Heart left ventricle (tissue), 16 donors: ENCODE measurements at regions not wholly inside any gene's neighbourhood (a gene's known extent, or its start where the extent isn't known, plus 50 kb on each side); places are given as distances from the start of the nearest gene placed in this dataset.

Source experiments
- ATAC-seq, 4 donors: fragments of 200-7000 bp; cut with Tn5 transposase; one replicate each; pipeline ENCODE4 v1.9.1; 2020 to 2022; ENCODE audit warnings: moderate library complexity in 4 of 4, mild to moderate bottlenecking in 3 of 4, moderate number of reproducible peaks in 1 of 4
- DNase-seq, 5 donors: peaks; one replicate each; pipeline ENCODE4 v3.0.0-alpha.2; 2020
- H3K27ac ChIP-seq, 12 donors: fragments of 200-600 bp; sonication (generic) in 4 of 12; one replicate each; pipeline versions ENCODE4 v1.5.0 to v1.8.0; 2016 to 2022; ENCODE audit warnings: mild to moderate bottlenecking in 2 of 12
- H3K27me3 ChIP-seq, 9 donors: fragments of 200-600 bp; sonication (generic) in 2 of 9; one replicate each; pipeline versions ENCODE4 v1.5.1 to v1.8.0; 2016 to 2022; ENCODE audit warnings: mild to moderate bottlenecking in 3 of 9
- H3K36me3 ChIP-seq, 9 donors: fragments of 200-600 bp; sonication (generic) in 2 of 9; one replicate each; pipeline versions ENCODE4 v1.5.0 to v1.8.0; 2018 to 2022; ENCODE audit warnings: mild to moderate bottlenecking in 2 of 9
- H3K4me1 ChIP-seq, 12 donors: fragments of 200-600 bp; sonication (generic) in 4 of 12; one replicate each; pipeline versions ENCODE4 v1.5.0 to v1.8.0; 2016 to 2022; ENCODE audit warnings: mild to moderate bottlenecking in 3 of 12
- H3K4me3 ChIP-seq, 12 donors: fragments of 200-600 bp; sonication (generic) in 4 of 12; one replicate each; pipeline versions ENCODE4 v1.5.0 to v1.8.0; 2017 to 2022; ENCODE audit warnings: mild to moderate bottlenecking in 9 of 12, moderate library complexity in 4 of 12
- H3K9me3 ChIP-seq, 12 donors: fragments of 200-600 bp; sonication (generic) in 4 of 12; one replicate each; pipeline versions ENCODE4 v1.5.0 to v1.8.0; 2016 to 2022; ENCODE audit warnings: mild to moderate bottlenecking in 1 of 12
- POLR2A ChIP-seq, 2 donors: fragments of 450-650 bp; IDR thresholded peaks; one replicate each; pipeline ENCODE4 v1.6.1; 2017; ENCODE audit warnings: antibody characterized with exemption in 2 of 2, mild to moderate bottlenecking in 2 of 2, moderate library complexity in 2 of 2
- WGBS, 4 donors: extraction: QIAGEN DNeasy Blood & Tissue Kit in 2 of 4; methylation state at CpG; one replicate each; pipeline versions ENCODE4 v1.1.5 to v1.1.7; 2013 to 2018; 5-methylcytosine and 5-hydroxymethylcytosine counted together
- intact Hi-C, 10 donors: fragments of 100-400 bp; cut with DNase I; formaldehyde crosslinking; loops; one replicate each; pipeline versions ENCODE4 v1.11.1 to v1.14.2; 2022
- TF ChIP-seq, protein P1 (sequence below), 12 donors: fragments of 200-600 bp; sonication (generic) in 4 of 12; IDR thresholded peaks; one replicate each; pipeline versions ENCODE4 v1.5.0 to v1.8.0; 2018 to 2022; ENCODE audit warnings: antibody characterized with exemption in 12 of 12, mild to moderate bottlenecking in 5 of 12
- donor health status: ischemic (EF 13 %, LVEDD 7.1; RV severe dilation, severe dysfunction).
- donor health status: healthy with polysubstance abuse.
- donor health status: DM: no; HTN: yes; CAD: no.
- donor health status: DM: no; HTN: no; CAD: no.
- donor health status: ischemic (EF 25% LVEDD 6.9; RV normal size, moderate dysfunction).
- donor health status: ischemic (EF 25% LVEDD 5.7; RV mildly dilated, moderate dysfunction).
- donor health status: healthy.
- donor health status: DM: yes; HTN: yes; CAD: no.
- donor health status: ischemic (EF 35%, LVEDD 5.7; RV mildly dilated, moderate dysfunction).
- donor health status: nonischemic (EF 11% LVEDD 7.7; RV severe dilation, severe dysfunction).
- donor health status: DM: yes; HTN: yes; CAD: no.
- donor health status: PGD.
- donor health status: ischemic (EF 29% LVEDD 5.4; RV normal size, mild dysfunction).
- donor health status: nonischemic (EF 23%, LVEDD 6.1; RV moderate dilation, normal function).

DNA sequence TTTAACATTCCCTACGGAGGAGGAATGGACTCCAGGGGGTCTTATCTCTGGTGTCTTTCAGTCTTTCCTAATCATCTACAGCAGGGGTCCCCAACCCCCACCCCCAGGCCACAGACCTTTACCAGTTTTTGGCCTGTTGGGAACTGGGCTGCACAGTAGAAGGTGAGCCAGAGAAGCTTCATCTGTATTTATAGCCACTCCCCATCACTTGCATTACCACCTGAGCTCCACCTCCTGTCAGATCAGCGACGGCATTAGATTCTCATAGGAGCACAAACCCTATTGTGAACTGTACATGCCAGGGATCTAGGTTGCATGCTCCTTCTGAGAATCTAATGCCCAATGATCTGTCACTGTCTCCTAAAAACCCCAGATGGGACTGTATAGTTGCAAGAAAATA is 120.0 kb upstream of the TMTC4 start:
- Histone ChIP-seq H3K27ac (no peak overlapping the region), H3K4me3 (no peak overlapping the region), H3K36me3 (no peaks in the 10 kb centered on the region), H3K27me3 (no peaks in the 10 kb centered on the region), H3K4me1 (no peaks in the 10 kb centered on the region), H3K9me3 (peaks cover 0 to 35% (median 8%) of the 10 kb centered on the region in 12 donors)
- intact Hi-C loops = no loop called here
- 83 to 90% (median 86%) methylated on average over 3 of the region's 3 CpGs for WGBS, 4 donors
- TF ChIP-seq, protein P1, sequence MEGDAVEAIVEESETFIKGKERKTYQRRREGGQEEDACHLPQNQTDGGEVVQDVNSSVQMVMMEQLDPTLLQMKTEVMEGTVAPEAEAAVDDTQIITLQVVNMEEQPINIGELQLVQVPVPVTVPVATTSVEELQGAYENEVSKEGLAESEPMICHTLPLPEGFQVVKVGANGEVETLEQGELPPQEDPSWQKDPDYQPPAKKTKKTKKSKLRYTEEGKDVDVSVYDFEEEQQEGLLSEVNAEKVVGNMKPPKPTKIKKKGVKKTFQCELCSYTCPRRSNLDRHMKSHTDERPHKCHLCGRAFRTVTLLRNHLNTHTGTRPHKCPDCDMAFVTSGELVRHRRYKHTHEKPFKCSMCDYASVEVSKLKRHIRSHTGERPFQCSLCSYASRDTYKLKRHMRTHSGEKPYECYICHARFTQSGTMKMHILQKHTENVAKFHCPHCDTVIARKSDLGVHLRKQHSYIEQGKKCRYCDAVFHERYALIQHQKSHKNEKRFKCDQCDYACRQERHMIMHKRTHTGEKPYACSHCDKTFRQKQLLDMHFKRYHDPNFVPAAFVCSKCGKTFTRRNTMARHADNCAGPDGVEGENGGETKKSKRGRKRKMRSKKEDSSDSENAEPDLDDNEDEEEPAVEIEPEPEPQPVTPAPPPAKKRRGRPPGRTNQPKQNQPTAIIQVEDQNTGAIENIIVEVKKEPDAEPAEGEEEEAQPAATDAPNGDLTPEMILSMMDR (IDR thresholded peaks at IDR 0.05) = no peak
- TF ChIP-seq POLR2A (IDR thresholded peaks at IDR 0.05) = no peak
- DNase-seq (no peak), ATAC-seq (no peak)

DNA sequence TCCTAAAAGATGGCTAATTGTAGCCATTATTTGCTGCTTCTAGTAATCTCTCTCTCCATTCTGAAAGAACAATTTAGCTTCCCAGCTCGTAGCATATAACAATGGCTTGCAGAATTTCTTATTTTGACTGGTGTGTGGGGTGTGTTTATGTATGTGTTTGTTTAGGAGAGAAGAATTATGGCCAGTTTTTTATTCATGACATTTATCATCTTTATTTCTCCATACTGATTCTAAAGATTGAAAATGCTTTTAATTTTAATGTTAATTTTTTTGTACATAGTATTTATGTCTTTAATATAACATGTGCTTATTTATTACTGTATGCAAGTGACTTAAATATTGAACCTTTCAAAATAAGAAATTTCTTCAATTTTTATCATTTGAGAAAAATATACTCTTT is 115.8 kb upstream of the TMTC4 start:
- Histone ChIP-seq H3K9me3 (peaks cover 0 to 29% (median 6%) of the 10 kb centered on the region in 12 donors), H3K36me3 (no peaks in the 10 kb centered on the region), H3K4me3 (no peak overlapping the region), H3K27me3 (no peaks in the 10 kb centered on the region), H3K4me1 (no peaks in the 10 kb centered on the region), H3K27ac (no peak overlapping the region)
- intact Hi-C loops = no loop called here
- ATAC-seq (no peak), DNase-seq (no peak)
- WGBS, 4 donors = 0 to 43% (median 12%) methylated on average over 1 of the region's 1 CpG
- TF ChIP-seq, protein P1 (IDR thresholded peaks at IDR 0.05) = no peak
- TF ChIP-seq POLR2A (IDR thresholded peaks at IDR 0.05) = no peak

DNA sequence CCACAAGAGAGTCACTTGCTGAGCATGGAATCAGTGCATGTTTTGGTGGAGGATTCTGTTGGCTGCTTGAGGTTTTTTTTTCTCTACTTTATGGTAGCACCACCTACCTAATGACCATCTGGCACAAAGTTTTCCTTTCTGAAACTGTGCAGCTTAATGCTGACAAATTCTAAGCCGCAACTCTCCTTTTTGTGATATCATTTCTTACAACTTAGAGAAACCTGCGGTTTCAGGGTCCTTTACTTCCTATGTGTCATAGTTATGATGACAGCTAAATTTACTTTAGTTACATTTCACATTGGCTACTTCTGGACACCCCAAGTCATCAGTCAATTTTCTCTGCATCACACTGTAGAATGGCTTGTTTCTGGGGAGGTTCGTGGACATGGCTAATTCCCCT is 115.4 kb upstream of the TMTC4 start:
- Histone ChIP-seq H3K36me3 (no peaks in the 10 kb centered on the region), H3K27ac (no peak overlapping the region), H3K9me3 (peaks cover 0 to 25% (median 4%) of the 10 kb centered on the region in 12 donors), H3K4me3 (no peak overlapping the region), H3K27me3 (peaks cover 0 to 3% (median 0%) of the 10 kb centered on the region in 9 donors), H3K4me1 (no peaks in the 10 kb centered on the region)
- intact Hi-C loops = no loop called here
- no peak for ATAC-seq
- no peak for DNase-seq
- TF ChIP-seq, protein P1 (IDR thresholded peaks at IDR 0.05) = no peak
- no peak for TF ChIP-seq POLR2A (IDR thresholded peaks at IDR 0.05)
- WGBS, 4 donors = 40 to 60% (median 45%) methylated on average over 3 of the region's 3 CpGs

DNA sequence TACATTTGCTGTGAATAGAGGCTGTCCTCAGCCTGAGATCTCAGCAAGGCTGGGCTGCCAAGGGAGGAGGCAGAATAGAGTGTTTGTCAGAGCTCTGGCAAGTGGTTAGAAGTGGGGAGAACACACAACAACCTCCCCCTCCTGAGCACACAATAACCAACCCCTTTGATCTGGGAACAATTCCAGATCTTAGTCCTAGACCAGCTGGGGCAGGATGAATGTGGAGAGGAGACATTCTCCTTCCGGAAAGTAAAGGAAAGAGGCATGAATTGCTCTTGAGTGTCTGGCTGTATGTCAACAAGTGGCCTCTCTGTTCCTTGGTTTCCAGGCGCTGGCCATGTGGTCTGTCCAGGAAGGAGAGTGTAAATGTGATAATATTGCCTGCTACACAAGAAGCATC is 114.9 kb upstream of the TMTC4 start:
- no peak for TF ChIP-seq POLR2A (IDR thresholded peaks at IDR 0.05)
- TF ChIP-seq, protein P1 (IDR thresholded peaks at IDR 0.05) = no peak
- WGBS, 4 donors = 12 to 29% (median 23%) methylated on average over 2 of the region's 2 CpGs
- H3K9me3 ChIP-seq = peaks cover 0 to 21% (median 2%) of the 10 kb centered on the region in 12 donors
- H3K27ac ChIP-seq = no peak overlapping the region
- H3K4me1 ChIP-seq = no peaks in the 10 kb centered on the region
- intact Hi-C loops = no loop called here
- no peaks in the 10 kb centered on the region for H3K36me3 ChIP-seq
- H3K4me3 ChIP-seq = no peak overlapping the region
- peaks cover 0 to 4% (median 0%) of the 10 kb centered on the region in 9 donors for H3K27me3 ChIP-seq
- no peak for ATAC-seq
- DNase-seq = no peak
